NCI-H2107 treated with DMSO at 0.1 percent for 48 hours (cell line): ENCODE measurements at regions not wholly inside any gene's neighbourhood (a gene's known extent, or its start where the extent isn't known, plus 50 kb on each side); places are given as distances from the start of the nearest gene placed in this dataset.
"Not testable (repeated sequence)": the region's sequence is repeated elsewhere in the genome, so short reads cannot be mapped to it uniquely, and the experiment has no call there.

Experiments
- DNase-seq: peaks from one replicate; lab custom pipeline; 2025; ENCODE audit not compliant: unreplicated experiment; lab: John Stamatoyannopoulos, UW

DNA sequence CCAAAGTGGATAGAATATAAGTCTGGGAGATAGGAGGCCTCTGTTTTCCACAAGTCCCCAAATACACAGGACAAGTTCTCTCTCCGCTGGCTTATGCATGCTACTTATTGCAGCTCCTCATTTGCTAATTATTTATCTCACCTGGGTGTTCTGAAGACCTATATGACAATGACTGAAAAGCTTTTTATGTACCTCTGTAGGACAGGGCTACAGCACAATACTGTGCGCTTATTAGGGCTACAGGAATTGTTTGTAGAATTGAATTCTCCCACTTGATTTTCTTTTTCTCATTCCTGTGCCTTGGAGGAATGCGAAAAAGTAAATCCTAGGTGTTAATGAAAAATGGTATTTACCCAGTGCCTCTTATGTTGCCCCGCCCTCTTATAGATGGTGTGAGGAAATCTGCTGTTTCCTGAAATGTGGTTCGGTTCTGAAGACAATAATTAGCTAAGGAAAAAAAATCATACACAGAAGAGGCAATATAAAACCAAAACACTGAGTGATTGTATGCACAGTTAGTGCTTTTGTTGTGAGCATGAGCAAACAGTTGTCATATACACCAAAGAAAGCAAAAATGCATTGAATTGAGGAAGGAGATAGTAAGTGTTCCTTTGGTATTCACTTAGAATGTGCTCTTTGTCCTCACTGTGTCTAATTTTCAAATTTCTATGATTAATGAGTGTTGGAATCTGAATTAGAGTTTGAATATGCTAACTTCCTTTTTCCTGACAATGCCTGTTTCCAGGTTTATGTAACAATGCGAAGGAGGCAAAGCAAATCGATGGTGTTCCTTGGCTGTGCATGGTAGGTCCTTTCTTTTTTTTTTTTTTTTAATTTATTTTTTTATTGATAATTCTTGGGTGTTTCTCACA lies 78.7 kb upstream of the PNPT1 start:
- no peak for DNase-seq

GRCh38 chr2:55771612-55772011 lies 78.0 kb upstream of the PNPT1 start:
- DNase-seq, result peak; percentile 55

- no peak for DNase-seq
Observed at GRCh38 chr2:55768991-55769390, 75.3 kb upstream of the PNPT1 start.

- no peak for DNase-seq
Observed at GRCh38 chr2:55766947-55767346, 73.3 kb upstream of the PNPT1 start.

GRCh38 chr2:55765708-55766107 lies 72.1 kb upstream of the PNPT1 start:
- DNase-seq, result not testable (repeated sequence)

- DNase-seq, result no peak
Observed at GRCh38 chr2:55763721-55764120, 70.1 kb upstream of the PNPT1 start.

- DNase-seq, result no peak
Observed at GRCh38 chr2:55761526-55761925, 67.9 kb upstream of the PNPT1 start.

- no peak for DNase-seq
Observed at GRCh38 chr2:55761024-55761423, 67.4 kb upstream of the PNPT1 start.

GRCh38 chr2:55760125-55760524 lies 66.5 kb upstream of the PNPT1 start:
- DNase-seq, result no peak

DNA sequence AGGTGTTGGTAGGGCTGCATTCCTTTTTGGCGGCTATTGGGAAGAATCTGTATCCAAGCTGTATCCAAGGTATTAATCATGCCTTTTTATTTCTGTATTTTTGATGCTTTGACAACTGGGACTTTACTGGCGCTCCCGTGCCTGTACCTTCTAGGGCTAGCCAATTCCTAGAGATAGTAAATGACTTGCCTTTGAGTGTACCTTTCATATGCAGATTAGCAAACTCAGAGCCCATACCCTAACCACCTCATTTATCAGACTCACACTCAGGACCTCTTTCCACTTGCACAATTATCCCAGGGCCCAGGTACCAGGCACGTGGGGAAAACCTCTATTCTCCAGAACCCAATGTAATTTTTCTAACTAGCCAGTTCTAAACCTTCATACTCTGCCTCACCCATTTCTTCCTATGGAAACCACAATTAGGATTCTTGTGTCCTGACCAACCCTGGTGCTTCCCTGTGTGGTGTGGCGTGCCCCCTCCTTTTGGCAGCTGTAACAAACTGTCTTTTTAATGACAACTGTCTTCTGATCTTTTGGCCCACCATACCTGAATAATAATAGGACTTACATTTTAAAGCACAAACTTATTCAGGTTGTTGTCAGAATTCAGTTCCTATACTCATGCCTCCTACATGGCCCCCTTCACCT lies 65.8 kb upstream of the PNPT1 start:
- DNase-seq, result no peak

DNA sequence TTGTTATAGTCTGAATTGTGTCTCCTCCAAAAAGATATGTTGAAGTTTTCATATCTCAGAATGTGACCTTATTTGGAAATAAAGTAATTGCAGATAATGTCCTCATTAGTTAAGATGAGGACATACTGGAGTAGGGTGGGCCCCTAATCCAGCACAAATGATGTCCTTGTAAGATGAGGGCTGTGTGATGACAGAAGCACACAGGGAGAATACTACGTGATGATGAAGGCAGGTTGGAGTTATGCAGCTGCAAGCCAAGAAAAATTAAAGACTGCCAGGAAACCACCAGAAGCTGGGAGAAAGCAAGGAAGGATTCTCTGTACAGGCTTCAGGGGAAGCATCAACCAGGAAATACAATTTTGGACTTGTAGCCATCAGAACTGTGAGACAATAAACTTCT lies 58.3 kb upstream of the PNPT1 start:
- DNase-seq, result no peak

GRCh38 chr2:55743583-55743982 lies 49.9 kb upstream of the PNPT1 start:
- DNase-seq, result no peak
